ENCODE measurements at regions not wholly inside any gene's neighbourhood (a gene's known extent, or its start where the extent isn't known, plus 50 kb on each side); places are given as distances from the start of the nearest gene placed in this dataset.
"Not testable (repeated sequence)": the region's sequence is repeated elsewhere in the genome, so short reads cannot be mapped to it uniquely, and the experiment has no call there.

DNA sequence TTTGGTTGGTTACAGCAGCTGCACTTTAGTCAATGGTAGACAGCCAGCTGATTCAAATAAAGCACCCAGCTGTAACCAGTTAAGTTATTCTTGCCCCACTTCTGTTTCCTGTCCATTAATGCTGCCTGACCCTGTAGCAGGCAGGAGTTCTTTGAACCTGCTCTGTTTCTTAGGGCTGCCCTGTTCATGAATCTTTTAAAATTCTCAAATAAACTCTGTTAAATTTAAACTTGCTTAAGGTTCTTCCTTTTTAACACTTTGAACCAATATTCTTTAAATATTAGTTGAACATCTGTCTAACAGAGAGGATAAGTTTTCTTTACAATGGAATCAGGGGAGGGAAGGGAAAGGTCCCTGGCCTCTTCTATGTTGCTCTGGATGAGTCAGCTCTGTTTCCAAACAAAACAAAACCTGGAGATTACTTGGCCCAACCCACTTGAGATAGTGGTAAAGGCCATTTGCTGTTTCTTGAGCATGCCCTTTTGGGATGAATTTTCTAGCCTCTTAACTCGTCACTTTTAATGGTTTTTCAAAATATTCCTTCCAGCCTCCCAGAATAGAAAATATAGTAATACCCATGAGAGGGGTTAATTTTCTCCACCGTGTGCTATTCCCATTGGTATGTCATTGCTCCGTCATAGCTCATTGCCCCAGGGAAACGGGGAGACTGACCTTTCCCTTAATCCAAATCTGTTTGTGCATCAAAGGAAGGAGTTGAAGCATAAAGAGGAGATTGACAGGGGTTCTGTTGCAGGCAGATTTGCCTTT lies 112.1 kb upstream of the FHL2 start:
- H3K36me3 ChIP-seq, result no peaks in the 10 kb centered on the region
- no peak overlapping the region for H3K4me2 ChIP-seq
- no peak overlapping the region for H3K27ac ChIP-seq
- H3K4me1 ChIP-seq, result no peaks in the 10 kb centered on the region
- TF ChIP-seq Cebpa-rat (IDR thresholded peaks at IDR 0.05), result no peak
- no peaks in the 10 kb centered on the region for H3K27me3 ChIP-seq
- no peaks in the 10 kb centered on the region for H4K20me1 ChIP-seq
- no peaks in the 10 kb centered on the region for H3K9me3 ChIP-seq (replicated peaks in 1 of 11)
- no peak overlapping the region for H3K9ac ChIP-seq
- H3K4me3 ChIP-seq, result no peak overlapping the region

DNA sequence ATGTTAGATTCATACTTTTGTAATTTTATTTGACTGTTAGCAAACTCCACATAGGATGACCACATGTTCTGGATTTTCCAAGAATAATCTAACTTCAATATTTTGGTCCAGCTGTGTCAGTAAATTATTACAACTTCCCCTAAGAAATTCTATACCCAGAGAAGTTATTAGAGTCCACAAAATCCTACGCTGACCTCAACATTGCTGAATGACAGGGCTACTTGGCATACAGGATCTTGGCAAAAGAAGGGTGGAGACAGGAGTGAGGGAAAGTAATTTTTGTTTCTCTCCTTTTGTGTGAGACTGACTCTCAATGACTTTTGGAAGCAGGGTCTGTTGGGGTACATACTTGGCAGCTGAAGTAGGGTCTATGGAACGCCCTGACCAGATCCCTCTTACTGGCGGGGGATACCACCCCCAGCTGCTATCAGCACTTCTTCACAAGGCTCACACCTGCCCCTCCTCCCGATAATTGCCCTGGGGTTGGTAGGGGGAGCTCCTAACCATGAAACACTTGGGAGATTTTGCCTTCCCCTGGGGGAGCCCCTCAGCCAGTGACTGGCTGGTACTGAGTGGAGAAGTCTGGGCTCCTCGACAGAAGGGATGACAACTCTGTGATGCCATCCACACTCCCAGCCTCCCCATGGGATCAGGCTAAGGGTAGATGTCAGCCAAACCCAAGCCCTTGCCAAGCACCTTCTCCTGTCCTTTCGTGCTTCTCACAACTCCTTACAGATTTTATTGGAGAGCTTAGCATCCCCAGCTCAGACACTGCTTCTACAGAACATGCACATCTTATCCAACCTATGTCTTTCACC lies 110.6 kb upstream of the FHL2 start:
- Histone ChIP-seq H3K9me3 (replicated peaks in 1 of 11) (no peaks in the 10 kb centered on the region), H3K9ac (no peak overlapping the region), H3K4me3 (no peak overlapping the region), H3K27ac (no peak overlapping the region), H3K27me3 (no peaks in the 10 kb centered on the region), H3K4me2 (no peak overlapping the region), H3K36me3 (no peaks in the 10 kb centered on the region), H3K4me1 (no peaks in the 10 kb centered on the region), H4K20me1 (no peaks in the 10 kb centered on the region)
- TF ChIP-seq Cebpa-rat (IDR thresholded peaks at IDR 0.05), result no peak

- not testable (repeated sequence) for H3K4me1 ChIP-seq
These were observed 108.0 kb upstream of the FHL2 start for GRCh38 chr2:105506860-105507259.

DNA sequence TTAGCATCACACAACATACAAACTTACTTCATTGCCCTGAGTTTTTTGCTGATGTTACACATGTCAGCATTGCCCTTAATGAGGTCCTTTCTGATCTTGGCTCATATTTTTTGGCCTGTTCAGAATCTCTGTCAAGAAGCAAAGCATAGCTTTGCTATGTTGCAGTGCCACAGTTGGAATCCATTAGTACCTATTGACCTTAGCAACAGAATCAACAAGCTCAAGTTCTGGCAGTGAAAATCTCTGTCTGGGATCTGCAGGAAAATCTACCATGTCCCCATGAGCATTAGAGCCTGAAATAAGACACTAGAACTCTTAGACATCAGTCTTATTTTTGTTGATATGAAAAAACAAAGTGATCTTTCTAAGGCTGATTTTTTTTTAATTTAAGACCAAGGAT lies 105.6 kb upstream of the FHL2 start:
- no peak overlapping the region for H3K27ac ChIP-seq
- H3K4me2 ChIP-seq, result no peak overlapping the region
- no peaks in the 10 kb centered on the region for H3K4me1 ChIP-seq
- no peak overlapping the region for H3K9ac ChIP-seq
- peaks cover 0 to 12% (median 0%) of the 10 kb centered on the region in 11 experiments; a peak in 4 of 22 replicates for H3K9me3 ChIP-seq (replicated peaks in 1 of 11)
- no peaks in the 10 kb centered on the region for H3K36me3 ChIP-seq
- no peaks in the 10 kb centered on the region for H4K20me1 ChIP-seq
- no peak for TF ChIP-seq Cebpa-rat (IDR thresholded peaks at IDR 0.05)
- H3K4me3 ChIP-seq, result no peak overlapping the region
- no peaks in the 10 kb centered on the region for H3K27me3 ChIP-seq

More at GRCh38 chr2:105506860-105507259, 108.0 kb upstream of the FHL2 start:
- not testable (repeated sequence) for H3K36me3 ChIP-seq; H3K9ac ChIP-seq; H3K4me3 ChIP-seq; H3K4me2 ChIP-seq; H3K27me3 ChIP-seq; H3K9me3 ChIP-seq (replicated peaks in 1 of 11); H4K20me1 ChIP-seq; H3K27ac ChIP-seq

DNA sequence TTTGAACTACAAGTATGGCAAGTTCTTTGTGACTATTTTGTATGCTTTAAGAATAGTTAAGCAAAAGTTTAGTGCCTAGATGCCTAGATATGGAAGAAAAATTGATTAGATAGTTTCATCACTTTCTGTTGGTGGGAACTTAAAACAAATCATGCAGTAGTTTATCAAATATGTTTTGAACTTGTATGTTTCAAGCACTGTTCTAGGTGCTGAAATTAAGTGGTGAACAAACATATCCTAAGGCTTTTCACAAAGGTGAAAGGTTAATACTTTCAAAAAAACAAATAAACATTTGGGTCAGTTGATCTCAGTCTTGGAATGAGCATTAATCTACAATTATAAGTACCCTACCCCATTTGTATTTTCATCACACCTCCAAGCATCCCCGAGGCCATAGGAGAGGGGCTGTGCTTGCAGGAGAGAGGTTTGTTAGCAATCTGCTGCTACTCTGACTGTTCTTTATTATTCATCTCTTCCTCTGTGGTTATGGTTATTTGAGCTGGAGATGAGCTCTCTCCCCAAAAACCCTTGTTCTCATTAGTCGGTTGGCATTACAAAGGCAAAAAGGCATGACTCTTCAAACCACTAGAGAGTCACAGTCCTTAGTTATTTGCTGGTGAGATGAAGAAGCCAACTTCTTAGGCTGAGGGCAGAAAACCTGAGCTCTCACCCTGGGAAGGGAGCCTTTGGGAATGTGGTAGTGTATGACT lies 103.9 kb upstream of the FHL2 start:
- Histone ChIP-seq H3K27me3 (no peaks in the 10 kb centered on the region), H3K36me3 (no peaks in the 10 kb centered on the region), H3K9ac (no peak overlapping the region), H3K27ac (no peak overlapping the region), H3K4me2 (no peak overlapping the region), H3K4me3 (no peak overlapping the region), H3K9me3 (replicated peaks in 1 of 11) (peaks cover 0 to 12% (median 0%) of the 10 kb centered on the region in 11 experiments; a peak in 4 of 22 replicates), H3K4me1 (no peaks in the 10 kb centered on the region), H4K20me1 (no peaks in the 10 kb centered on the region)
- no peak for TF ChIP-seq Cebpa-rat (IDR thresholded peaks at IDR 0.05)

GRCh38 chr2:105498281-105498846 lies 99.5 kb upstream of the FHL2 start:
- Histone ChIP-seq H3K27me3 (no peaks in the 10 kb centered on the region), H3K4me1 (peaks cover 0 to 20% (median 0%) of the 10 kb centered on the region in 10 experiments; a peak in 7 of 20 replicates), H3K36me3 (no peaks in the 10 kb centered on the region), H3K4me3 (no peak overlapping the region), H3K9me3 (replicated peaks in 1 of 11) (peaks cover 0 to 19% (median 9%) of the 10 kb centered on the region in 11 experiments; a peak in 12 of 22 replicates), H4K20me1 (no peaks in the 10 kb centered on the region), H3K27ac (no peak overlapping the region), H3K4me2 (no peak overlapping the region), H3K9ac (no peak overlapping the region)
- no peak for TF ChIP-seq Cebpa-rat (IDR thresholded peaks at IDR 0.05)

DNA sequence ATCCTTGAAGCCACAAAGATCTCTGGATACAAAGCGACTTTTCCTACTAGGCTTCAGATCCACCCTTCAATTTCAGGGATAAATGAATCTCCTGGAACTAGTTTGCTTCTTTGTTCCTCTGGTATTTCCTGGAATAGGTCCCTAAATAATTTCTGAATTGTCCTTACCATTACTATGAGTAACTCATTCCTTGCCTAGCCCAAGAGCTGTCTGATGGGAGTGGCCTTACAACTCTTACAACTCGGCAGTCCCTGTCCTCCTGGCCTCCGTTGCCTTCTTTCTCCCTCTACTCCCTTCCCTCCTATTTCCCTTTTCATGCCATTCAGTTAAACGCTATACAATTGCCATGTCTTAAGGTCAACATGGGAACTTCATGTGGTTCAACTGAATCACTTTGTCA lies 98.2 kb upstream of the FHL2 start:
- Histone ChIP-seq H3K4me3 (no peak overlapping the region), H3K4me1 (peaks cover 0 to 20% (median 0%) of the 10 kb centered on the region in 10 experiments; a peak in 7 of 20 replicates), H4K20me1 (no peaks in the 10 kb centered on the region), H3K4me2 (no peak overlapping the region), H3K36me3 (no peaks in the 10 kb centered on the region), H3K27ac (no peak overlapping the region), H3K9ac (no peak overlapping the region), H3K27me3 (no peaks in the 10 kb centered on the region), H3K9me3 (replicated peaks in 1 of 11) (peaks cover 10 to 27% (median 18%) of the 10 kb centered on the region in 11 experiments; a peak in 20 of 22 replicates)
- TF ChIP-seq Cebpa-rat (IDR thresholded peaks at IDR 0.05), result no peak

GRCh38 chr2:105496271-105496670 lies 97.4 kb upstream of the FHL2 start:
- no peak for TF ChIP-seq Cebpa-rat (IDR thresholded peaks at IDR 0.05)
- peaks cover 0 to 20% (median 0%) of the 10 kb centered on the region in 10 experiments; a peak in 7 of 20 replicates for H3K4me1 ChIP-seq
- H3K27ac ChIP-seq, result no peak overlapping the region
- H3K36me3 ChIP-seq, result no peaks in the 10 kb centered on the region
- H4K20me1 ChIP-seq, result no peaks in the 10 kb centered on the region
- H3K9me3 ChIP-seq (replicated peaks in 1 of 11), result peaks cover 10 to 23% (median 18%) of the 10 kb centered on the region in 11 experiments; a peak in 20 of 22 replicates
- no peak overlapping the region for H3K9ac ChIP-seq
- peak overlapping the region in 4 of 11 experiments; percentile 5 to 27 (median 16); a peak in 7 of 22 replicates for H3K4me2 ChIP-seq
- no peak overlapping the region for H3K4me3 ChIP-seq
- H3K27me3 ChIP-seq, result no peaks in the 10 kb centered on the region

All from BLaER1 treated with 17β-estradiol and CSF1 and Interleukin-3, amounts not matched to agents 10 nM and 100 nM (cell line).